ENCODE measurements at regions not wholly inside any gene's neighbourhood (a gene's known extent, or its start where the extent isn't known, plus 50 kb on each side); places are given as distances from the start of the nearest gene placed in this dataset.
"Not testable (repeated sequence)": the region's sequence is repeated elsewhere in the genome, so short reads cannot be mapped to it uniquely, and the experiment has no call there.

DNA sequence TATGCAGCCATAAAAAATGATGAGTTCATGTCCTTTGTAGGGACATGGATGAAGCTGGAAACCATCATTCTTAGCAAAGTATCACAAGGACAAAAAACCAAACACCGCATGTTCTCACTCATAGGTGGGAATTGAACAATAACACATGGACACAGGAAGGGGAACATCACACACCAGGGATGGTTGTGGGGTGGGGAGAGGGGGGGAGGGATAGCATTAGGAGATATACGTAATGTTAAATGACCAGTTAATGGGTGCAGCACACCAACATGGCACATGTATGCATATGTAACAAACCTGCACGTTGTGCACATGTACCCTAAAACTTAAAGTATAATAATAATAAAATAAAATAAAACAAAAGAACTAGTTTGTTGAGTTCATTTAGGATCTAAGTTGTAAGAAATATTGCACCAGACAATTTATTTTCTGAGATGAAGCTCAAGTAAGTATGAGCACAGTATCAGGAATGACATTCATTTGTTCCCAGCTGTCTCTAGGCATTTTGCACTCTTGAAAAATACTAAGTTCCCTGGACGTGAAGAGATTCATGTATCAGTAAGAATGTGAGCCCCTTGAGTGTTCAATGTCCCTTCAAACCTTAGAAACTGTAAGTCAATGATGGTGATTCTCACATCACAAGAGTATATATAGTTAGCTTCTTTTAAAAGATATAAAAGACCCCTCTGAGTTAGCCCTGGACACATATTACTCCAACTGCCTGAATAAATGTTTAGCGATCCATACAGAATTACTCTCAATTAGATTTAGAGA is 1519.3 kb upstream of the TPTE start:
- not testable (repeated sequence) for DNase-seq

DNA sequence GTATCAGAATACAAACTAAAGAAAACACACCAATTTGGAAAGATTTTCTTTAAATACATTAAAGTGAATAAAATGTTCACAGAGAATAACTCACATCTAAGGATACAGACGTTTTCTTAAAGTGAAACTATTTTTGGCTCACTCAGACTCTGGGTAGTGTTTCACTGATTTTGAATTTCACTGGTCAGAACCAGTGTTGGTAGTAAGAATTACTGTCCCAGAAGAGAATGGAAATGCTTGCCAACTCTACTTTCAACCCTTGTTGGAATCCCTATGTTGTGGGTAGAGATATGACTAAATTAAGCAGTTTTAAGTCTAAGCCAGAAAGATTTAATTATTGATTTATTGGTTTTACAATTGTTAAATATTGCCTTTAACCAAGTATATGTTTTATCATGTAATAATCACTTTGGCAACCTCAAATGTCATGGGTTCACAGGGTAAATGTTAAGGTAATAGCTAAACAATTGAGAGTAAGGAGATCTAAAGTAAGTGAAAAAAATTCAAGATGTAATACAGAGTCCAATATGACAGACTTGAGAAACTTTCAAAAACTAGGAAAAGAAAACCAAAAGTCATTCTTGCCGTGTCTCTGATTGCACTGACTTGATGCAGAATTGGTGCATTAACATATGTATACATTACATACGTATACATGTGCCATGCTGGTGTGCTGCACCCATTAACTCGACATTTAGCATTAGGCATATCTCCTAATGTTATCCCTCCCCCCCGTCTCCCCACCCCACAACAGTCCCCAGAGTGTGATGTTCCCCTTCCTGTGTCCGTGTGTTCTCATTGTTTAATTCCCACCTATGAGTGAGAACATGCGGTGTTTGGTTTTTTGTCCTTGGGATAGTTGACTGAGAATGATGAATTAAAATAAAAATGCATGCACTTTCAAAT is 1517.2 kb upstream of the TPTE start:
- DNase-seq = not testable (repeated sequence)

DNA sequence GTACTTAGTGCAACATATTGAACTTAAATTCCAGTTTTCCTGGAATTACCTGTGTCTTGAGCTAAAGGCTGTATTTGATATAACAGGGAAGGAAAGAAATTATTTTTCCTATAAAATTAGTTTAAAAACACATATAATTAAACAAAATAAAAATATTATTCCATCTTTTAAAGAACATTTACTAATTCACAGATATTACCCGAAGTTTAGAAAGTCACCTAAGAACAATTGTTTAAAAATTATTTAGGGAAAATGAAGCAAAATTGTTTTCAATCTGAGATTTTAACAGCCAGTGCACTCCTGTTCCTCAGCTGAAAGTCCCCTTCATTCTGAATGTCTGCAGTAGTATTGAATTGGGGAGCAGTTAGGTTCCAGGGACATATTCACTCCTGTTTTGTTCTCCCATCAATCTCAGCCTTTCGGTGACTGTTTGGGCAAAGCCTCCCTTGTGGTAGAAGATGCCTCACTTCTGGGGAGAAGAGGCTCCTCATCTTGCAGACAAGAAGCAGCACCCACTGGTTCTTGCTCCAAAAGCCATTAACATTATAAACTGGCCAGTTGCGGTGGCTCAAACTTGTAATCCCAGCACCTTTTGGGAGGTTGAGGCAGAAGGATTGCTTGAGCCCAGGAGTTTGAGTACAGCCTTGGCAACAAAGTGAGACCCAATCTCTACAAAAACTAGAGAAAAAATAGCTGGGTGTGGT is 1516.4 kb upstream of the TPTE start:
- not testable (repeated sequence) for DNase-seq

DNA sequence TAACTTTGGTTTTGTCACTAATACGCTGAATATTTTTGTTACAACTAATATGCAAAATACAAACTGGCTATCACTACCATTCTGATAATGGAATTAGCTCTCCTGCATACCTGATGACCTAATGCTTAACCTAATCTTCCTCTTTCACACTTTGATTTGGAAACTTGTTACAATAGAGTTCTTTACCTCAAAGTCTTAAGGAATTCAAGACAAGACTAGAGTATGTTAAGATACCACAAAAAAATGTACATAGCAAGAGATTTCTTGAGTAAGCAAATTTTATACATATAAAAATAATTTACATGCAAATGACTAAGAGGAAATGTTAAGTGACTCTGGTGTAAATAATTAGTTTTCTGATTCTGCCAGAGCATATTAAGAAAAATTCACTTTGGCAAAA is 1515.7 kb upstream of the TPTE start:
- not testable (repeated sequence) for DNase-seq

DNA sequence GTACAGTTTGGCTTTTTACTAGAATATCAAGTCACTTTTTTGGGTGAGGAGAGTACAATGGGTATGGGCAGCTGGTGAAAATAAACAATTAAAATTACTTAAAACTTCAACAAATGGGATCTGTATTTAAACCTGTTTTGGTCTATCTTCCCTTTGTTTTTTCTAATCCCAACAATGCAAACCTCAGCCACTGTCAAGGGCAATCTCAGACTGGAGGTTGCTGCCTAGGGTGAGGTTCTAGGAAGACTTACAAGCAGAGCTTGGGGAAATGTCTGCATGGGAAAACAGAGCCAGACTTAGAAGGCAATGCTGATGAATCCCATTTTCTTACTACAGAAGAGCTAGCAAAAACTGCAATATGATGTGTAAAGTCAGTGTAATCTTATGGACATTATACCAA is 1515.3 kb upstream of the TPTE start:
- DNase-seq = not testable (repeated sequence)

DNA sequence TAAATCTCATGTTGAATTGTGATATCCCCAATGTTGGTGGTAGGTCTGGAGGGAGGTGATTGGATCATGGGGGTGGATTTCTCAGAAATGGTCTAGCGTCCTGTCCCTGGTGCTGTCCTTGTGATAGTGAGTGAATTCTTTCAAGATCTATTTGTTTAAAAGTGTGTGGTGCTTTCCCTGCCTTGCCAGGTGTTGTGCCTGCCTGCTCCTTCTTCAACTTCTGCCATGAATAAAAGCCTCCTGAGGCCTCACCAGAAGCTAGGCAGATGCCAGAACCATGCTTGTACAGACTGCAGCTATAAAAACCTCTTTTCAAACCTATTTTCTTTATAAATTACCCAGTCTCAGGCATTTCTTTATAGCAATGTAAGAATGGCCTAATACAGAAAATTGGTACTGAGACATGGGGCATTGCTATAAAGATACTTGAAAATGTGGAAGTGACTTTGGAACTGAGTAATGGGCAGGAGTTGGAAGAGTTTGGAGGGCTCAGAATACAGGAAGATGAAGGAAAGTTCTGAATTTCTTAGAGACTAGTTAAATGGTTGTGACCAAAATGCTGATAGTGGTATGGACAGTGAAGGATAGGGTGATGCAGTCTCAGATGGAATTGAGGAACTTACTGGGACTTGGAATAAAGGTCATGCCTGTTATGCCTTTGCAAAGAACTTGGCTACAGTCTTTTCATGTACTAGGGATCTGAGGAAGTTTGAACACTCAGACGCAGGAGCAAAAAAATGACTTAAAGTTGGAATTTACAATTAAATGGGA is 1514.6 kb upstream of the TPTE start:
- not testable (repeated sequence) for DNase-seq

DNA sequence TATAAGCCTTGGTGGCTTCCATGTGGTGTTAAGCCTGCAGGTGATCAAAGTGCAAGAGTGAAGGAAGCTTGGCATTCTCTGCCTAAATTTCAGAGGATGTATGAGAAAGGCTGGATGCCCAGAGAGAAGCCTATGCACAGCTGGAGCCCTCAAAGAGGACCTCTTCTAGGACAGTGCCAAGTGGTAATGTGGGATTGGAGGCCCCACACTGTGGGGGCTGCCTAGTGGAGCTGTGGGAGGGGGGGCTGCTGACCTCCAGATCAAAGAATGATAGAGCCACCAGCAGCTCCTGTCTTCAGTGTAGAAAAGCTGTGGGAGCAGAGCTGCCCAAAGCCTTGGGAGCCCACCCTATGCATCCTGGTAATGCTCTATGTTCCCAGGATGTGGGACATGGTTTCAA is 1512.7 kb upstream of the TPTE start:
- DNase-seq = no peak

DNA sequence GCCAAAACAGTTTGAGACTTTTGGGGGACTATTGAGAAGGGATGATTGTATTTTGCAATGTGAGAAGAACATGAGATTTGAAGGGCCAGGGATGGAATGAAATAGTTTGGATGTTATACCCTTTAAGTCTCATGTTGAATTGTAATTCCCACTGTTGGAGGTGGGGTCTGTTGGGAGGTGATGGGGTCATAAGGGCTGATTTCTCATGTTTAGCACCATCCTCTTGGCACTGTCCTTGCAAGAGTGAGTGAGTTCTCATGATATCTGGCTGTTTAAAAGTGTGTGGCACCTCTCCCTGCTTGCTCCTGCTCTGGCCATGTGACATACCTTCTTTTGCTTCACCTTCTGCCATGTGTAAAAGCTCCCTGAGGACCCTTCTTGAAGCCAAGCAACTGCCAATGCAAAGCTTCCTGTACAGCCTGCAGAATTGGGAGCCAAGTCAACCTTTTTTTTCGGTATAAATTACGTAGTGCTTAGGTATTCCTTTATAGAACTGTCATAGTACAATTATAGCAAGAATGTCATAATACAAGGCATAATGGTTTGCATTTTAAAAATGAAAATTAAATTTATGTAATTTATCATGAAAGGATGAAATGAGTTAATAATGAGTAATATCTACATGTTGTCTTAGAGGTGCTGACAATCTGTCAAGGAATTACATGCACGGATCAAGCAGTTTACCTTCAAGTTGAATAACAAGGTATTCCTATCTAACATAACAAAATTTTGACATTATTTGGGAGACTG is 1511.9 kb upstream of the TPTE start:
- not testable (repeated sequence) for DNase-seq

DNA sequence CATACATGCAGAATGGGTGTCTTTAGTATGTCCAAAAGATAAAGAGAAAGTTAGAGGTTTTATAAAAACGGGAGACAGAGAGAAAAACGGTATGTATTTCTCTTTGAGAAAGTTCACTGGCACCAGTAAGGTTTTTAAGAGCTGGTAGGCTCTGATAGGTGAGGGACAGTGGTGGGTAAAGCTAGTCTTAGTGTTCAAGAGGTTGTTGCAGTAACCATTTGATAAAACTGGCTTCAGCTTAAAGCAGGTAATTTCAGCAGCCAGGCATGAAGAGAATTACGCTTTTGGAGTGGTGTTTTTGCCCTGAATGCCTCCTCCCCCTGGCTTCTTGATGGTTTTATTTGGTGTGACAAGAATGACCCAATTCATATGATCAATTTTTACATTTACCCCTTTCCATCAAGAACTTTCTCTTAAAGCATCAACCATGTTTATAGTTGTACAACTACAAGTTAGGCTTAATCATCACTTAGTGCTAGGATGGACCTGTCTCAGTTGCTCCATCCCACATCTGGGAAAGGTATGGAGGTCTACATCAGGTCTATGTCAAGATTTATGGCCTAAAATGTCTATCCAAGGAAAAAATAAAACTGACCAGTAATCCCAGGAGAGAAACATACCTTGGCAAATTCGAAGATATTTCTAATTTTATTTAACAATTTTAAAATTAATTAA is 1511.1 kb upstream of the TPTE start:
- DNase-seq = not testable (repeated sequence)

DNA sequence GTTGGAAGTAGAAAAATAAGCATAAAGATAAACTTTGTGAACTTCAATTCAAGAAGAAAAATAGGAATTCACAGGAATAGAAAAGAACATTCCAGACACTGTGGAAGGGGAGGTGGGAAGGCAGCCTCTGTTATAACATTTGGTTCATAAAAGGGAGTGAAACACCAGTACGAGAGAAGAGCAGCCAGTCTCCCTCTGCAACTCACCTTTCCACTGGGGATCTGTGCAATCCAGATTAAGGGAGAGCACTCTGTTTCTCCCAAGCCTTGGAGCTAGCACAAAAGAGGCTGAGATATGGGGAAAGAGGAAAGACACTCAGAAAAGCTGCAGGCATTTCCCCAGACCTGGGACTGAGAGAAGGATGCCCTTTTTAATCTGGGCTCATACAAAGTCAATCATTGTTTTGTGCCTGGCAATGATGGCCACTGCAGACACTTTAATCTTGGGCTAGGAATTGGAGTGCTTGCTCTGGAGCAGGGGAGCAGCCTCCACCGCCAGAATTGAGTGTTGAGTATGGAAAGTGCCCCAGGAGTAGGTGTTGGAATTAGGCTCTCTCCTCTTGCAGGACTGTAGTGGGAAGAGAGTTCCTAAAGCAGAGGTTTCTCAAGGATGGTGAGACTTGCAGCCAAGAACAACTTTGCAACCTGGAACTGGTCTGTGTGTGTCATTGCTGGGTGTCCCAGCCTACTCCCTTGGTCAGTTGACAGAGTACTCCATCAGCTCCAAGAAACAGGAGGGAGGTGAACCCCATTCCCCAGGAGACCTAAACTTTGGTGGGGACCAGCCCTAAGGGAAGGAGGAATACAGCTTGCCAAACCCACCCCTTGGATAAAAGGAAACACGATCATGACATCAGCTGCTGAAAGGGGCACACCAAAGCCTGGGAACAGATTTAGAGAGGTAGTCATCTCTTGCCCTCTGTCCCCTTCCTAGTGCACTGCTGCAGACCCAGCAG is 1510.2 kb upstream of the TPTE start:
- DNase-seq = not testable (repeated sequence)

DNA sequence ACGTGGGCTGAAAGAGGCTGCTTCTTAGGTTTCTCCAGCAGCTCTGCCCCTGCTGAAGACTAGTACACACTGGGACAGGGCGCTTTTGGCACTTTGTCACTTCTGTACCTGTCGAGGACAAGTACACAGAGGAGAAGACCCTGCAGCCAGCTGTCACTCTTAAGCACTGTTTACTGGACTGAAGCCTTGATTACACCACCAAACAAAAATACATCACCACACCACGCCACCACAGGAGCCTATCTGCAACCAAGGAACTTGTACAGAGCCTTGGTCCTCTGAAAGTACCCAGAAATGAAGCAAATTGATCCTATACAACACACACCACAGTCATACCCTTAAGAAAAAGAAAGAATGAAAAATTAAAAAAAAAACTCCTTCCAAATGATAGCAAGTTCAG is 1509.5 kb upstream of the TPTE start:
- DNase-seq = not testable (repeated sequence)

DNA sequence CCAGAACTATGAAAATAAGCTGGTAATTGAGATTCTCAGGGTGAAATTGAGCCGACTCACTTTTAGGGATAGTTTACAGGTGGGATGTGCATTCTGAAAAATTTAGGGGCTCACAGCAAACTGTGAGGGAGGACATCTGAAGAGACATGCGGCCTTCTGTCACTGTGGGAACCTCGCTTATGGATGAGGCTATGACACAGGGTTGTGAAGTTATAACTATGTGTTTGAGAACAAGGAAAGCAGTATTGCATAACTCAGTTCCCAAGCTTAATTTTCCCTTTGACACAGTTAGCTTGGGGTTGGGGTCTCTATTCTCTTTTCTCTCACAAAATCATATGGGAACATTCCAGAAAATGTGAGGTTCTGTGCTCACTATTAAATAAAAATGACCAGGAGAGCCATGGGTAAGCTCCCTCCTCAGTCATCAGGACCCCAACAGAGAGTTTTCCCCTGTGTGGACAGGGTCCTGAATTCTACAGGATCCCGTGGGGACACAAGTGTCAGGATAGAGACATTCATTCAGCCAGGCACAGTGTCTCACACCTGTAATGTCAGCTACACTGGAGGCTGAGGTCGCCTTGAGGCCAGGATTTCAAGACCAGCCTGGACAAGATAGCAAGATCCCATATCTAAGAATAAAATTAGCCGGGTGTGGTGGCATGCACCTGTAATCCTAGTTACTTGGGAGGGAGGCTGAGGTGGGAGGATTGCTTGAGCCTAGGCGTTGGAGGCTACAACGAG is 1507.7 kb upstream of the TPTE start:
- not testable (repeated sequence) for DNase-seq

DNA sequence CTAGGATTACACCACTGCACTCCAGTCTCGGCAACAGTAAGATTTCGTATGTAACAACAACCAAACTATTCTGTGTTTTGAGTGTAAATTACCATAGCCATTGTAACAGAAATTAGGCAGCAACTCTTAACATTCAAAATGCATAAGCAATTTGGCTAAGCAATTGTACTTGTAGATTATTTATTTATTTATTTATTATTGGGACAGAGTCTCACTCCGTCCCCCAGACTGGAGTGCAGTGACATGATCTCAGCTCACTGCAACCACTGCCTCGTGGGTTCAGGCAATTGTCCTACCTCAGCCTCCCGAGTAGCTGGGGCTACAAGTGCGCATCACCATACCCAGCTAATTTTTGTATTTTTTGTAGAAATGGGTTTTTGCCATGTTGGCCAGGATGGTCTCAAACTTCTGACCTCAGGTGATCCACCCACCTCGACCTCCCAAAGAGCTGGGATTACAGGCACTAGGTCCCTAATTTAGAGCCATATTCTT is 1507.1 kb upstream of the TPTE start:
- DNase-seq = not testable (repeated sequence)

DNA sequence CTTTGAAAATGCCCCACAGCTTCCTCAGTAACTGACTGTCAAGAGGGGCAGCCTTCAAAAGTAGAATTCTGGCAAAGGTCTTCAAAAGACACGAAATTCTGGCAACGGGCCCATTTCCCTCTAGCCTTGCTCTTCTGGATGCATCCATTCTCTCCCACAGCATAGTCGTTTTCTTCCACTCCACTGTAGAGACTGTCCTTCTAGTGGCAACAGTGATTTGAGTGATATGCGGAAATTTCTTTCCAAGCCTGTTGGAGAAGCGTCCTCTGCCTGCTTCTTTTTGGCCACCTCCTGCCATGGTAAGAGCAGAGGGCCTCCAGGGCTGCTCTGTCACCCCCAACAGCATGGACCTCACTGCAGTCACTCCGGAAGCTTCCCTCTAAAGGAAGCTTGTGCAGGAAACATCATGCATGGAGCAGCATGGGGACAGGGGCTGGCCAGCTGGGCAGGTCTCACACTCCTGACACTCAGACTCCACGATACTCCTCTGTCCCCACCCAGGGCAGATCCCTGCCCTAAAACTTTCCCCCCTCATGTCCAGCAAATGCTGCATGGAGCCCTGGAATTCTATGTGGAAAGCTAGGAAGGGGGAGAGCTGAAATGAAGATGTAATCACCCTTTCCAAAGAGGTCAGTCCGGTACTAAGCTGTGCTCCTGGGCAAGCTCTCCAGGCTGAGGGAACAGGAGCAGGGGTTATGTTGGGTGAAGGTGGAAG is 1505.7 kb upstream of the TPTE start:
- DNase-seq = not testable (repeated sequence)

DNA sequence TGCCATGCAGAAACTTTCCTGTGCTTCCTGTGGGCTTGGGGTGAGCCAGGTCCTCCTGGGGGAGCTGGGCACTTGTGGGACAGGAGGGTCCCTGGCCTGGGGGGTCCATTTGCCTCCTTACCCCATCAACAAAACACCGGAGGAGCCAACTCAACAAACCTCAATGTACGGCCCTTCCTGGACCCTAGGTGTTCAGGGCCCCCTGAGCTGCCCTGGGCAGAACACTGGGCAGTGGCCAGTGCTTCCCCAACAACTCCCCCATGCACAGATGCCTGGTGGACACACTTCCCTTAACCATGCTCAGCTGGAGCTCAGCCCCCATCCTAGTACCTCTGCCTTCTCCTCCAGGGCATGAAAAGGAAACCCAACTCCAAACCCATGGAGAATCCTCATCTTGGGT is 1504.2 kb upstream of the TPTE start:
- DNase-seq = not testable (repeated sequence)

DNA sequence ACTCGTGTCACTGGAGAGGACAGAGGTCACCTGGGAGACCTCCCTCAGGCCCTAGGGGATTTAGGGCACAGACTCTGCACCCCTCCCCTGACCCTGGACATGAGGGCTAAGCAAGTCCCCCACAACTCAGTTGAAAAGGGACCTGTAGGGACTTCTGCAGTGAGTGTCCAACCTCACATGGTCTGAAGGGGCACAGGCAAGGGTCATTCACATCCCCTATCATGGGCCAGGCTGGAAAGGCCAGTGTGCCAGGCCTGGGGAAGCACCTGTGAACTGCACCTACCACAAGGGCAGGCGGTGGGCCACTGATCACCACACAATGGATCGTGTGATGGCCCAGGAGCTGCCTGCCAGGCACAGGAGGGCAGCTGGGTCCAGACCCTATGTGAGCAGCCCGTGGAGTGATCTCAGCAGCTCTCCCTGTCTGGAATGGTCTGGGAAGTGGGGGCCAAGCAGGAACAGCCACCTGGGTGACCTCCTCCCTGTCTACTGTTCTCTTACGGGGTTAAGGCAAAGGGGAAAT is 1502.6 kb upstream of the TPTE start:
- DNase-seq = not testable (repeated sequence)

DNA sequence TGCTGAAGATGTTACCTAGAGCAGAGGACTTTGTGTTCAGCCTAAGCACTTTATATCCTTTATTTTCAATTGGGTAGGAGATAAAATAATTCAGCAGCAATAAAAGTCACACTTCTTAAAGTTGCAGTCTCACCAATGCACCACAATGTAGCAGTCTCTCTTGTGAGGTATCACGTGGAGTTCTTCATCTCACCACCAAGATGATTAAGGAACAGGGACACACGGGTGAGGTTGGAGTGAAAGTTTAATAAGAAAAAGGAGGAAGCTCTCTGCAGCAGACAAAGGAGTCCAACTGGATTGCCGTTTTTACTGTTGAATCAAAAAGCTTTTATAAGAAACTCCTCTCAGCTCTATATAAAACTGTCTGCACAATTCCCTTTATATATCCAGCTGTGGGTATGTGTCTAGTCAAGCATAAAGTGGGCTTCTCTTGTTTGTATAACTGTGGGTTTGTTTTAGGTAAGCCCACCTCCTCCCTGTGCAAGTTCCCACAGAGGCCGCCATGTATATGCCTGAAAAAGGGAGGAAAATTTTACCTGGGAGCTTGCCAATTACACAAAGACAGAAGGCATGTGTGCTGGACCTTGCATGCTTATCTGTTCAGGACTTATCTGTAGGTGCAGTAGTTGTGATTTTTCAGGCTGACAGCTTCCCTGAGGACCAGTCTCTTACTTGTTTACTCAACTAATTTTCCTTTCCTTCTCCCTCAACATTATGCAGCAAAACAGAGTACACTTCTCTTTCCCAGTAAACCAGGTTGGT is 1497.2 kb upstream of the TPTE start:
- DNase-seq = not testable (repeated sequence)

All from inflammatory macrophage (primary cell).